Cerebellar nuclear complex (tissue), 1 donor: ENCODE measurements at regions not wholly inside any gene's neighbourhood (a gene's known extent, or its start where the extent isn't known, plus 50 kb on each side); places are given as distances from the start of the nearest gene placed in this dataset.

Experiments used
- DNase-seq, 2 experiments: peaks; one replicate each; lab custom pipeline; 2025; lab: John Stamatoyannopoulos, UW

GRCh38 chr18:70671889-70672565, 383.2 kb downstream of the SOCS6 start:
- DNase-seq: no peak

DNA sequence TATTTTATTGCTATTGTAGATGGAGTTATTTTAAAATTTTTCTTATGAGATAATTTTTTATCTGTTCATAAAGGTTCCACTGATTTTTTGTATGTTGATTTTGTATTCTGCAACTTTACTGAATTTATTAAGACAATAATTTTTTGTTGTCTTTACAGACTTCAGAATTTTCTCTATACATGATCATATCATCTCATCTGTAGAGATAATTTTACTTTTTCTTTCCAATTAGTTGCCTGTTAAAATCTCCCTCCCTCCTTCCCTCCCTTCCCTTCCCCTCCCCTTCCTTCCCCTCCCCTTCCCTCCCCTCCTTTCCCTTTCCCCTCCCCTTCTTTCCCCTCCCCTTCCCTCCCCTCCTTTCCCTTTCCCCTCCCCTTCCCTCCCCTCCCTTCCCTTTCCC, 378.1 kb downstream of the SOCS6 start:
- no peak for DNase-seq

DNA sequence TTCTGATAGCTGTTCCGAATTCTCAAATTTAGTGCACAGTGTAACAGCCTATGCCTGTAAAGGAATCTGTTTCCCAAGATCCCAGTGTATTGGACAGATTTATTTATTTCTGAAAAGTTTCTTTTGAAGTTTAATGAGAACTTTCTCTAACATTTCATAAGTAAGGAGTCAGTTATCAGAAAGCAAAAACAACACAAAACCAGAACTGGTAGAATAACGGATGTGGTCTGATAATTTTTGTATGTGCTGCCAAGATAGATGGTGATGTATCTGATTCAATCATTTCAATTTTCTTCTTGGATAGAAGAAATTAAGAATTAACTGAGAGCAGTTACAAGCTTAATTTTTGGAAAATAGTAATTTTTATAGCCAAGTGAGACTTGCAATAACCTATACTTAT, 374.3 kb downstream of the SOCS6 start:
- DNase-seq: no peak

GRCh38 chr18:70662588-70662987, 373.7 kb downstream of the SOCS6 start:
- no peak for DNase-seq

DNA sequence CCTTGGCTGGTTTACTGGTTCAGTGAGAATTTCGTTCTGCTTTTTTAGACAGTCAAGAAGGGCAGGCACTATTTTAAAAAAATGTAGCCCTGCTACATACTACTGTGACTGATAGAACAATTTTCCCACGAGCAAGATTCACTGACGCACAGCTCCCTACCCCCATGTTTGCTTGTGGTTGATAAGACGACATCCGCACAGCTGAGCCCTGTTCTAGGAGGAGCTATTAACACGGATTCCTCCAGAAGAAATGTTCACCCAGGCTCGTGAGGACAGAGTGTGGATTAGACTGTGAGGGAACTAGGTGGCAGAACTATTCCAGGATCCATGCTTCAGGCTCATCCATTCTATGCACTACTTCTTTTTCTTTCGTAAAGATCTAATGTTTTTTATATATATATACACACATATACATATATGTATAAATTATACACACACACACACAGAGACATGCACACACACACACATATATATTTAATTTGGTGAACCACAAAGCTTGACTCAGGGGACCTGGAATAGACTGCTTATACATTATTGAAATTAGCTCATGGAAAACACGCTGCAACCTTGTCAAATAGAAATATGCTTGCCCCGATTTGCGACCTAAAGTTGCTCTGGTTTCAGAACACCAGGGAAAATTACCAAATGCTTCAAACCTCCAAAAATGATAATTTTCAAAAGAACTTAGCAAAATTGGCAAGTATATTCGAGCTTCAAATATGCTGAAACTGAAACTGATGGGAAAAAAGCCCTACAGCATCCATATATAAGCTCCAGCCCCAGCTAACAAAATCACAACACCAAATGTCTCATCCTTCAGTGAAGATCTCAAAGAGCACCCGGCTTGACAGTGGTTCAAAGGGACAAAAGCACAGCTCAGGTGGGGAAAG, 370.4 kb downstream of the SOCS6 start:
- no peak for DNase-seq

DNA sequence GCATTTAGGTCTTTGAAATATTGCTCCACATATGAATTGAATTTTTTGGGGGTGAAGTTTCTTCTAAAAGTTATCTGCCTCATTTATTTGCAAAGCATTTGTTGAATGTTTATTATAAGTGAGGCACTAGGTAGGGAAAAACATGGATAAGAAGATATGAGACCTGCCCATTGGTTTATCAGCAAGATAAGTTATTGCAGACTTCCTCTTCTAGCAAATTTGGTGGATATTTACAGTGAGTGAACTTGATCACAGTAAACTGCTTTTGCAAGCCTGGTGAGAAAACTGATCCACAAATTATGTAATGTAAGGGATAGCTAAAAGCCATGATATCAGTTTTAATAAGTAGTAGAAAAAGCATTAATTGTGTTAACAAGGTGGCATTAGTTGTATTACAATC, 364.8 kb downstream of the SOCS6 start:
- DNase-seq: no peak

GRCh38 chr18:70650878-70651277, 362.0 kb downstream of the SOCS6 start:
- no peak for DNase-seq

DNA sequence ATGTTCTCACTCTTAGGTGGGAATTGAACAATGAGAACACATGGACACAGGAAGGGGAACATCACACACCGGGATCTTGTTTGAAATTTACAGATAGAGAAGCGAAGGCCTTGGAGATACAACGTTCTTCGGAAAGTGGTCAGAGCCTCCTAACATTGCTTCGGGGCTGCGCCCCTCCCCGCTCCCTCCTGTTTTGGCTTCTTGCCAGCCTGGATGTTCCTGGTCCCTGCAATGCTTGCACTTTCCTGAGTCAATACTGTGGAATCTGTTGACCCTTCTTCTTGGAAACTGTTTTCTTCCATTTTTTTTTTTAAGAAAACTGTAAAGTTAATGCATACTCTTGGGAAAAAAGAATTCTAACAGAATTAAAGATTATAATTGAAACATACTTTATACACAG, 360.8 kb downstream of the SOCS6 start:
- no peak for DNase-seq

GRCh38 chr18:70645971-70646370, 357.1 kb downstream of the SOCS6 start:
- no peak for DNase-seq

DNA sequence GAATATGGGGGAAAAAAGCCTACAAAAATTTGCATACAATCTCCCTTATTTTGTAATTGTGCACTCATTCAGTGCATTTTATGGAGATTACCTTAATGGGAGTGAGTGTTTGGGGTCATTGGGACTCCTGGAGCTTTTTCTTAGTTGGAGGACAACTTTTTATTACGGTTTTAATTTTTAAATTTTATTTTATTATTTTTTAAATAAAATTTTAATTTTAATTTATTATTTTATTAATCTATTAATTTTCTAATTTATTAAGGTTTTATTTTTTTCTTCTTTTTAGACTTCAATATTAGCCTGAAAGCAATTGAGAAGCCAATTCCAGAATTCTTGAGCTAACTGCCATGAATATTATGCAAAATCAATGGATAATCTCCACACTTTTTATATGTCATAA, 355.0 kb downstream of the SOCS6 start:
- no peak for DNase-seq

GRCh38 chr18:70641156-70641775, 352.4 kb downstream of the SOCS6 start:
- no peak for DNase-seq

DNA sequence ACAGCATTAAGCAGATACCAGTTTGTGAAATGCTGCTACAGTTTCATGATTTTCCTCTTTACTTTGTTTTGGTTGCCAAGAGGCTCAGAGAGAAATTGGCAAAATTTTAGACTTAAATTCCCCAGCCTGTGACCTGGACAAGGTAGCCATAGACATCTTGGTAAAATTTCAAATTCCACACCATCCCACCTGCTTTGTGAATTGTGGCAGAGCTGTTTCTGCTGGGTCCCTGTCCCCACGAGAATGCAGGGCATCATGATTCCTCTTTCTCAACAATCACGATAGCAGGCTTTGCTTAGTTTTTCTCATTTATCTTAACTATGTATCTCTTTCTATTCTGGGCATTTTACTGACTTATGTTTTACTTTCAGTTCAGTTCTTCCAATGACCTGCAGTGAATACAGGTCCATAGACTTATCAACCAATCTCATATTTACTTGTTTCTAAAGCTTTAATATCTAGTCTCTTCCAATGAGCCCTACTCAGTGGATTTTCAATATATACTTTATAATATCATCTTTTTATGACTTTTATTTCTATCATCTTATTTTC, 351.6 kb downstream of the SOCS6 start:
- DNase-seq: no peak

DNA sequence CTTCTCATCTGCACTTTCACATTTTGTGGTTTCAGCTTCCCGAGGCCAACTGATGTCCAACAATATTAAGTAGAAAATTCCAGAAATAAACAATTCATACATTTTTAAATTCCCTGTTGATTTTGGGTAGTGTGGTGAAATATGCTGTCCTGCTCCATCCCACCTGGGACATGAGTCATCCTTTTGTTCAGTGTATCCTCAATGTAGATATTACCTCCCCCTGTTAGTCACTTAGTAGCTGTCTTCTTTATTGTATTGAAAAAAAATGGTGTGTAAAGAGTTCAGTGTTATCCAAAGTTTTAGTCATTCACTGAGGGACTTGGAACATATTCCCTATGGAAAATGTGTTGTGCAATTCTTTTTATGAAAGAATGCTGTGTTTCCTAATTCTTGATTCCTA, 348.1 kb downstream of the SOCS6 start:
- DNase-seq: no peak

DNA sequence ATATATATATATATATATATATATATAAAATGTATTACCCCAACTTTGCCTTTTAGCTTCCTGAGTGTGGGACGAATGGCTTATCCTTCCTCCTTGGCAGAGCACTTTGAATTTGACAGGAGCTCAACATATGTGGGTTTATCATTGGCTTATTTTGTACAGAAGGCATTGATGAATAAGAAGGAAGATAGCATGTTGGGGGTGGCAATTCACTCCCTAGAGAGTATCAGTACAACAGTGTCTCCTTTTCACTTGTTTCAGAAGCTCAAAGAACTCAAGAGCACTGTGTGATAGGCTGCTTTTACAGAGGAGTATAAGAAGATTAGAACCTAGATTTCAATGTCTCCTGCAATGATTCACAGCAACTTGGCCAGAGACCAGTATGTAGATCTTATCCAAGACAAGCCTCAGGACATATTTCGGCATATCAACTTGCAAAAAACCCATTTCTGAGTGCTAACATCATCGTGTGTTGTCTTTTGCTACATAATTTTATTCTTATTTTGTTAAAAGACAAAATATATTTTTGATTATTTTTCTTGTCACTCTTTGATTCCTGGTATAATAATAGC, 345.8 kb downstream of the SOCS6 start:
- DNase-seq: no peak

DNA sequence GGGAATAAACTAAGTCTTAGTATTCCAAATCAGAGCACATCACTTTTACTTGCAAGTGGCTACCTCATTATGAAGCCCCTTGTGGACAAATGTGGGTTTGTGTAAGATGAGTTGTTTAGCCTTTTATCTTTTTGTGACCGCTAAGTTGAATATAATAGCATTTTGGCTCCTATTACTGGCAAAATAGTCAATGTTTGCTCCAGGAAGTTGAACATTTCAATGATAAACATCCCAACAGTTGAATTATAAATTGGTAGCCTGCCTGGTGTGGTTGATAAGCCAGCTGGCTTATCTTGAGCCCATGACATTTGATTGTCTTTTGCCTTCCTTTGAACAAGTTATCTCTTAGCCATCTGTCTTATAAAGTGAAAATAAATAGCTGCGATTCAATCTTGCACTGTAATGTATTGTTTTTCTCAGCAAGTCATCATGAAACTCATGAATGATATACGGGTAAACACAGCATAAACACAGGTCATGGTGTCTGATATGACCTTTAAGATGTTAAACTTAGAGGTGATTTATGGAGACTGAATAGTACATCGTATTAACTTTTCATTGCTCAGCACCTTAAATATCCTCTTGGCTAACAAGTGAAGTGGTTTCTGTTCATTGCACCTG, 338.4 kb downstream of the SOCS6 start:
- no peak for DNase-seq

DNA sequence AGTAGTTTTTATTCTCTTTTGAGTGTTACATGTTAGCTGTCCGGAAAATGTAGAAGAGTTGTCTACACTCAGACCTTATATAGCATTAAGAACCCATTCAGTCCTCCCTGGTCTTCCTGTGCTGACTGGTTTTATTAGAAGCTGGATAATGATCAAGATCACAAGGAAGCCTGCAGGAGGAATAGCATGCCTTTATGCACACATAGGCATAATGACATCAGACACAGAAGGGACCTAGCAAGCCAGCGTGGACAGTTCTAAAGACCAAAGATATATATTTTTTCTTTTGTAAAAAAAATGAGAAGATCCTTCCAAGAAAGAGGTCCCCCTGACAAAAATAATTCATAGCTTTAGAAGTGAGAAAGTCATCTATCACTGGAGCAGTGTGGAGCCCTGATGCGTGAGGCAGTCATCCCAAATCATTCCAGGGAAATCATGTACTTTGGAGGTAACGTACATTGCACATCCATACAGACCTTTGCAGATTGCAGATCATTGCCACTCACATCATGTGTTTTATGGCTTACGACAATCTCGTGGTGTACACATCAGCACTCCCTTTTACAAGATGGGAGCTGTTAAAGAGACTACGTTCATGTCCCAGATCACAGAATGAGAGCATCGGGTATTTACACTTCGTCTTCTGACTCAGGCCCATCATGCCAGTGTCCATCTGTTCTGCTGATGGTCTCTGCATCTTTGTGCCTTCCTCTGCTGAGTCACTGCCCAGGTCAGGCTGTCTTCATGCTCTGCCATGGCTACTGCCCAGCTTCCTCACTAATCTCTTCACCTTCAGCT, 334.0 kb downstream of the SOCS6 start:
- peak in 1 of 2 experiments; percentile 47 for DNase-seq

DNA sequence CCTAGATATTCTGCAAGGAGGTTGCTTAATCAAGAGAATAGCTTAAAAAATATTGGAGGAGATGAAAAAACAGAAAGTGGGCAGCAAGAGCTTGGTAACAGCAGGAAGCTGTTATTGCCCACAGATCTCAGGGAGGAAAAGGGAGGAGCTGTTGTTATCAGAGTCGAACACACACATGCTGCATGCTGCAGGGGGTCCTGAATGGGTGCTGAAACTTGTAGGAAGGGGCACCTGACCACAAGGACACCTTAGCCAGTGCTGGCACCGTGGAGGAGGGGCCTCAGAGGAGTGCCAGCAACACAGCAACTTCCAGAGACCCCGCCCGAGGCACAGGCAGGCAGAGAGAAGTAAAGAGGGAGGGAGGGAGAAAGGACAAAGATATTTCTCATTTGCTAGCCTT, 332.9 kb downstream of the SOCS6 start:
- no peak for DNase-seq

DNA sequence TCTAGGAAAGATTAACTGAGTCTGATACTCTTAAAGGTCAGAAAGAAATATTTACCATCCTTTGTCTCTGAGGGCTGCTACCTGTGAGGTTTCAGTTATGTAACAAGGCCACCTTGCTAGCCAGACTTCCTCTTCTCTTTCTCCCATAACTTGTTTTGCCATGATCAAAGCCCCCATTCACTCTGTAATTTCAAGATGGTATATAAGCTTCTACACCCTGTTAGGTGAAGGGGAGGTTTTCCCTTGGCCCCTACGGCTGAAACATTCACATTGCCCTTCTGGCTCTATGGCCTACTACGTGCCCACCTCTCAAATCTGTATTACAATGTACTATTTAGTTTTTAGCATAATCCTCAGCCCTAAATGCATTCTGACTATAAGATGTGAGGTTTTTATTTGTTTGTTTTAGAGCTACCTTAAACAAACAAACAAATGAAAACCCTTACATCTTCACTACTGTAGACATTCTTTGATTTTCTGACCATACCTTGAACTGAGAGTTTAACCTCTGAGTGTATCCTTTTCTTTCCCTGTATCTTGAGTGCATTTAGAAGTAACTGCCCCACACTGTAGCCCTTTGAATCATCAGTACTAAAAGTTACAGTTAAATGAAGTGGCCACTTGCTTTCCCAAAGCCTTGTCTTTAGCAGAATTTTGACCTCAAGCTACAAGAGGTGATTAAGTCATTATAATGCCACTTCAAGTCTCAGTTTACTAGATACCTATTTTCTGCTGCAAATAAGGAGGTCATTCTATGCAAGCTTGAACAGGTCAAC, 332.2 kb downstream of the SOCS6 start:
- no peak for DNase-seq

- no peak for DNase-seq
Measured at GRCh38 chr18:70617020-70617763, 328.3 kb downstream of the SOCS6 start.
